Calu3 (cell line): ENCODE measurements at regions not wholly inside any gene's neighbourhood (a gene's known extent, or its start where the extent isn't known, plus 50 kb on each side); places are given as distances from the start of the nearest gene placed in this dataset.

ENCODE experiments used
- BruUV-seq: library from RNA; stranded (reverse); fragments of 400-500 nt; replicated peaks from 2 replicates; lab custom pipeline; 2021; lab: Mats Ljungman, UMichigan
- CTCF ChIA-PET: fragments of 300-600 bp; sonication (Branson Sonifier 250); formaldehyde crosslinking; loops from one replicate; lab custom pipeline; 2022; ENCODE audit warnings: antibody characterized with exemption; lab: Charles Lee
- DNase-seq: peaks from one replicate; pipeline ENCODE4 v3.0.0; 2022
- H3K27ac Mint-ChIP-seq: one replicate; pipeline ENCODE4 v1.8.0; 2022; ENCODE audit warnings: mixed read lengths; ENCODE audit not compliant: unreplicated experiment
- H3K27me3 Mint-ChIP-seq: one replicate; pipeline ENCODE4 v1.8.0; 2022; ENCODE audit warnings: mixed read lengths; ENCODE audit not compliant: unreplicated experiment
- H3K36me3 Mint-ChIP-seq: one replicate; pipeline ENCODE4 v1.8.0; 2022; ENCODE audit warnings: mild to moderate bottlenecking, moderate library complexity, mixed read lengths; ENCODE audit not compliant: insufficient read depth, unreplicated experiment
- H3K4me1 Mint-ChIP-seq: one replicate; pipeline ENCODE4 v1.8.0; 2022; ENCODE audit warnings: mild to moderate bottlenecking, low read depth, mixed read lengths; ENCODE audit not compliant: unreplicated experiment
- H3K4me3 Mint-ChIP-seq: one replicate; pipeline ENCODE4 v1.8.0; 2022; ENCODE audit warnings: mild to moderate bottlenecking, low read depth, moderate library complexity, mixed read lengths; ENCODE audit not compliant: unreplicated experiment
- H3K9me3 Mint-ChIP-seq: one replicate; pipeline ENCODE4 v1.8.0; 2022; ENCODE audit warnings: low read depth, mixed read lengths; ENCODE audit not compliant: unreplicated experiment
- CTCF ChIP-seq: fragments of 200-600 bp; IDR thresholded peaks from one replicate; pipeline ENCODE4 v1.8.0; 2022; ENCODE audit warnings: antibody characterized with exemption; ENCODE audit not compliant: unreplicated experiment
- intact Hi-C: fragments of 100-400 bp; cut with micrococcal nuclease; formaldehyde crosslinking; loops from one replicate; pipeline ENCODE4 v1.10.0; 2022; ENCODE audit not compliant: unreplicated experiment

- no TSS peak for BruUV-seq
- Mint-ChIP-seq H3K9me3 (peaks cover 3% of the 10 kb centered on the region), H3K4me3 (no peak overlapping the region), H3K27ac (no peak overlapping the region), H3K4me1 (peaks cover 23% of the 10 kb centered on the region), H3K27me3 (no peaks in the 10 kb centered on the region), H3K36me3 (no peaks in the 10 kb centered on the region)
- intact Hi-C loops = no loop called here
- CTCF ChIA-PET = no interaction called here
- no peak for DNase-seq
- TF ChIP-seq CTCF = no peak
These were observed 107.7 kb upstream of the DAPK1 start for GRCh38 chr9:87389936-87390335.

GRCh38 chr9:87390361-87390760 lies 107.3 kb upstream of the DAPK1 start:
- intact Hi-C loops = no loop called here
- no peak overlapping the region for H3K4me3 Mint-ChIP-seq
- H3K9me3 Mint-ChIP-seq = peaks cover 3% of the 10 kb centered on the region
- DNase-seq = no peak
- no peaks in the 10 kb centered on the region for H3K27me3 Mint-ChIP-seq
- CTCF ChIA-PET = no interaction called here
- TF ChIP-seq CTCF = no peak
- no peaks in the 10 kb centered on the region for H3K36me3 Mint-ChIP-seq
- peaks cover 25% of the 10 kb centered on the region for H3K4me1 Mint-ChIP-seq
- no TSS peak for BruUV-seq
- no peak overlapping the region for H3K27ac Mint-ChIP-seq

GRCh38 chr9:87392086-87392485 lies 105.6 kb upstream of the DAPK1 start:
- Mint-ChIP-seq H3K27ac (no peak overlapping the region), H3K27me3 (no peaks in the 10 kb centered on the region), H3K9me3 (peaks cover 3% of the 10 kb centered on the region), H3K36me3 (no peaks in the 10 kb centered on the region), H3K4me3 (no peak overlapping the region), H3K4me1 (peaks cover 21% of the 10 kb centered on the region)
- BruUV-seq = no TSS peak
- intact Hi-C loops = no loop called here
- CTCF ChIA-PET = no interaction called here
- DNase-seq = no peak
- TF ChIP-seq CTCF = no peak

- BruUV-seq = no TSS peak
- H3K9me3 Mint-ChIP-seq = peaks cover 3% of the 10 kb centered on the region
- DNase-seq = no peak
- peaks cover 13% of the 10 kb centered on the region for H3K4me1 Mint-ChIP-seq
- H3K4me3 Mint-ChIP-seq = no peak overlapping the region
- intact Hi-C loops = no loop called here
- no peak for TF ChIP-seq CTCF
- CTCF ChIA-PET = no interaction called here
- no peaks in the 10 kb centered on the region for H3K27me3 Mint-ChIP-seq
- no peak overlapping the region for H3K27ac Mint-ChIP-seq
- peaks cover under 1% of the 10 kb centered on the region for H3K36me3 Mint-ChIP-seq
These were observed 103.9 kb upstream of the DAPK1 start for GRCh38 chr9:87393706-87394230.
